ENCODE measurements at regions not wholly inside any gene's neighbourhood (a gene's known extent, or its start where the extent isn't known, plus 50 kb on each side); places are given as distances from the start of the nearest gene placed in this dataset.

- Mint-ChIP-seq H3K36me3 (ENCODE audit: low read depth, unreplicated experiment) (no peaks in the 10 kb centered on the region), H3K27ac (ENCODE audit: unreplicated experiment) (no peak overlapping the region), H3K9me3 (ENCODE audit: unreplicated experiment) (no peaks in the 10 kb centered on the region), H3K4me3 (ENCODE audit: unreplicated experiment) (no peak overlapping the region), H3K27me3 (ENCODE audit: unreplicated experiment) (peaks cover 2% of the 10 kb centered on the region), H3K4me1 (ENCODE audit: unreplicated experiment) (no peaks in the 10 kb centered on the region)
- no peak for TF ChIP-seq CTCF (IDR thresholded peaks at IDR 0.05; ENCODE audit: unreplicated experiment)
- no peak for DNase-seq (ENCODE audit: low spot score)
Measured at GRCh38 chr2:207283356-207283755, 117.6 kb upstream of the KLF7 start.

GRCh38 chr2:207284556-207285472 is 119.1 kb upstream of the KLF7 start:
- DNase-seq (ENCODE audit: low spot score) = no peak
- Mint-ChIP-seq H3K4me3 (ENCODE audit: unreplicated experiment) (no peak overlapping the region), H3K27ac (ENCODE audit: unreplicated experiment) (no peak overlapping the region), H3K4me1 (ENCODE audit: unreplicated experiment) (peaks cover 3% of the 10 kb centered on the region), H3K36me3 (ENCODE audit: low read depth, unreplicated experiment) (no peaks in the 10 kb centered on the region), H3K9me3 (ENCODE audit: unreplicated experiment) (no peaks in the 10 kb centered on the region), H3K27me3 (ENCODE audit: unreplicated experiment) (peaks cover 2% of the 10 kb centered on the region)
- TF ChIP-seq CTCF (IDR thresholded peaks at IDR 0.05; ENCODE audit: unreplicated experiment) = no peak

GRCh38 chr2:207285473-207285815 is 119.7 kb upstream of the KLF7 start:
- H3K27me3 Mint-ChIP-seq (ENCODE audit: unreplicated experiment) = peaks cover 2% of the 10 kb centered on the region
- TF ChIP-seq CTCF (IDR thresholded peaks at IDR 0.05; ENCODE audit: unreplicated experiment) = no peak
- H3K27ac Mint-ChIP-seq (ENCODE audit: unreplicated experiment) = no peak overlapping the region
- H3K4me1 Mint-ChIP-seq (ENCODE audit: unreplicated experiment) = peaks cover 3% of the 10 kb centered on the region
- H3K4me3 Mint-ChIP-seq (ENCODE audit: unreplicated experiment) = no peak overlapping the region
- no peaks in the 10 kb centered on the region for H3K9me3 Mint-ChIP-seq (ENCODE audit: unreplicated experiment)
- no peaks in the 10 kb centered on the region for H3K36me3 Mint-ChIP-seq (ENCODE audit: low read depth, unreplicated experiment)
- DNase-seq (ENCODE audit: low spot score) = no peak

- no peak for DNase-seq (ENCODE audit: low spot score)
- peaks cover 2% of the 10 kb centered on the region for H3K27me3 Mint-ChIP-seq (ENCODE audit: unreplicated experiment)
- H3K4me1 Mint-ChIP-seq (ENCODE audit: unreplicated experiment) = peaks cover 3% of the 10 kb centered on the region
- H3K27ac Mint-ChIP-seq (ENCODE audit: unreplicated experiment) = no peak overlapping the region
- no peaks in the 10 kb centered on the region for H3K36me3 Mint-ChIP-seq (ENCODE audit: low read depth, unreplicated experiment)
- H3K9me3 Mint-ChIP-seq (ENCODE audit: unreplicated experiment) = no peaks in the 10 kb centered on the region
- no peak overlapping the region for H3K4me3 Mint-ChIP-seq (ENCODE audit: unreplicated experiment)
- TF ChIP-seq CTCF (IDR thresholded peaks at IDR 0.05; ENCODE audit: unreplicated experiment) = no peak
Measured at GRCh38 chr2:207286106-207286505, 120.4 kb upstream of the KLF7 start.

- no peaks in the 10 kb centered on the region for H3K9me3 Mint-ChIP-seq (ENCODE audit: unreplicated experiment)
- H3K4me3 Mint-ChIP-seq (ENCODE audit: unreplicated experiment) = no peak overlapping the region
- no peak overlapping the region for H3K27ac Mint-ChIP-seq (ENCODE audit: unreplicated experiment)
Measured at GRCh38 chr2:207288628-207289027, 122.9 kb upstream of the KLF7 start.

More at GRCh38 chr2:207288628-207289027, 122.9 kb upstream of the KLF7 start:
- DNase-seq (ENCODE audit: low spot score) = no peak
- Mint-ChIP-seq H3K4me1 (ENCODE audit: unreplicated experiment) (peaks cover 3% of the 10 kb centered on the region), H3K27me3 (ENCODE audit: unreplicated experiment) (no peaks in the 10 kb centered on the region), H3K36me3 (ENCODE audit: low read depth, unreplicated experiment) (no peaks in the 10 kb centered on the region)
- no peak for TF ChIP-seq CTCF (IDR thresholded peaks at IDR 0.05; ENCODE audit: unreplicated experiment)
